GM12875 (cell line): ENCODE measurements at regions not wholly inside any gene's neighbourhood (a gene's known extent, or its start where the extent isn't known, plus 50 kb on each side); places are given as distances from the start of the nearest gene placed in this dataset.

Experiments used
- H3K4me3 ChIP-seq: one replicate; pipeline ENCODE4 v1.5.1; 2011; ENCODE audit warnings: low read depth, low read length, control low read depth
- TF ChIP-seq, protein P1 (sequence below): IDR thresholded peaks from 2 replicates; pipeline ENCODE4 v1.5.1; 2011; ENCODE audit warnings: low read depth, mild to moderate bottlenecking, control low read depth, inconsistent platforms, low read length, moderate library complexity, borderline replicate concordance; ENCODE audit not compliant: insufficient read depth

- TF ChIP-seq, protein P1, sequence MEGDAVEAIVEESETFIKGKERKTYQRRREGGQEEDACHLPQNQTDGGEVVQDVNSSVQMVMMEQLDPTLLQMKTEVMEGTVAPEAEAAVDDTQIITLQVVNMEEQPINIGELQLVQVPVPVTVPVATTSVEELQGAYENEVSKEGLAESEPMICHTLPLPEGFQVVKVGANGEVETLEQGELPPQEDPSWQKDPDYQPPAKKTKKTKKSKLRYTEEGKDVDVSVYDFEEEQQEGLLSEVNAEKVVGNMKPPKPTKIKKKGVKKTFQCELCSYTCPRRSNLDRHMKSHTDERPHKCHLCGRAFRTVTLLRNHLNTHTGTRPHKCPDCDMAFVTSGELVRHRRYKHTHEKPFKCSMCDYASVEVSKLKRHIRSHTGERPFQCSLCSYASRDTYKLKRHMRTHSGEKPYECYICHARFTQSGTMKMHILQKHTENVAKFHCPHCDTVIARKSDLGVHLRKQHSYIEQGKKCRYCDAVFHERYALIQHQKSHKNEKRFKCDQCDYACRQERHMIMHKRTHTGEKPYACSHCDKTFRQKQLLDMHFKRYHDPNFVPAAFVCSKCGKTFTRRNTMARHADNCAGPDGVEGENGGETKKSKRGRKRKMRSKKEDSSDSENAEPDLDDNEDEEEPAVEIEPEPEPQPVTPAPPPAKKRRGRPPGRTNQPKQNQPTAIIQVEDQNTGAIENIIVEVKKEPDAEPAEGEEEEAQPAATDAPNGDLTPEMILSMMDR: no peak
- H3K4me3 ChIP-seq: no peak overlapping the region
Measured at GRCh38 chr14:87306409-87307168, 686.4 kb downstream of the GALC start.

DNA sequence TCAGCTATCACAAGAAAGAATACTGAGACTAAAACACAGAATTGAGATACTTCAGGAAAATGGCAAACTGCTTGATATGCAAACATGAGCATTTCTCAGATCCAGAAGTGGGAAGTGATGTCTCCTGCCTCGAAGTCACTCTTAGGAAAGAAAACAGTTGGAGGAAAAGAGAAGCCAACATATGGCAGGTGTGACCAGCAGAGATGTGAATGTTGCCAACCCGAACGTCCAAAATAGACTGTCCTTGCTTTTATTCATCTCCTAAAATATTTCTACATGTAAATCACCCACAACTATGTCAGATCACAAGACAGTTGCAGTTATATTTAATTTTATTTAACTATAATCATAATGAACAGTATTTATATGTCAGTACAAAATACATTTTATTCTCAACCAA lies 687.6 kb downstream of the GALC start:
- no peak overlapping the region for H3K4me3 ChIP-seq
- TF ChIP-seq, protein P1: no peak

DNA sequence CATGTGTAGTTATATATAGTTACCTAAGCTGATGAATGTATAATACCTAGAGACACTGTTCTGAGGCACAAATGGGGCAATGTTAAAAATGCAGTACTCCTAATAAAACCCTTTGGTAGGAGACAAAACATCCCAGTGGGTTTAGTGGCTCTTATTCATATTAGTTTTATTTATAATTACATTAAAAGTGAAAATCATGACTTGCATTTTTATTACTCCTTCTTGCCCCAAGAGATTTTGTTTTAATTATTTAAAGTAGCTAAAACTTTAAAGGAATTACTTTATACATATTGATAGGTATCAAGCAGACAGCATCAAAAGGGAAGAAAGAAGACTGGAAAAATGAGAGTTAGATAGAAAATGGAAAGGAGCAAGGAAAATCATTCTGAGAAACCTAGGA lies 688.6 kb downstream of the GALC start:
- no peak overlapping the region for H3K4me3 ChIP-seq
- TF ChIP-seq, protein P1: no peak

DNA sequence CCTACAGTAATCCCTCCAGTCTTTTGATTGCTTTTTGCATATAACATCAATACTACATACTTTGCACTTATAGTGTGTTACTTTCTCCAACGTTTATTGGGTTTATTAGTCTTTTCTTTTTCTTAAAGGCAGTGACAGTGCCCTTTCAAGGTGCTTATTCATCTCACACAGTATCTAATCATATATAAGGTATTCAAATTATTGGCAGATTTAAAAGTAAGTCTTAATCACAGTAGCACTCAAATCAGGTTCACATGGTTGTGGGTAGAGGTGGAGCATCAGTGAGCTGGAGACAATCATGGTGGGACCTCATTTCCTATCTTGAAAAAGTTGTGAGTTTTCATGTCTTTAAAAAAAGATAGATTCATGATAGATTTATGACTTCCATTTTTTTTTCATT lies 706.2 kb downstream of the GALC start:
- H3K4me3 ChIP-seq: no peak overlapping the region
- TF ChIP-seq, protein P1: no peak

- H3K4me3 ChIP-seq: no peak overlapping the region
- TF ChIP-seq, protein P1: no peak
Measured at GRCh38 chr14:87286191-87286590, 706.8 kb downstream of the GALC start.

DNA sequence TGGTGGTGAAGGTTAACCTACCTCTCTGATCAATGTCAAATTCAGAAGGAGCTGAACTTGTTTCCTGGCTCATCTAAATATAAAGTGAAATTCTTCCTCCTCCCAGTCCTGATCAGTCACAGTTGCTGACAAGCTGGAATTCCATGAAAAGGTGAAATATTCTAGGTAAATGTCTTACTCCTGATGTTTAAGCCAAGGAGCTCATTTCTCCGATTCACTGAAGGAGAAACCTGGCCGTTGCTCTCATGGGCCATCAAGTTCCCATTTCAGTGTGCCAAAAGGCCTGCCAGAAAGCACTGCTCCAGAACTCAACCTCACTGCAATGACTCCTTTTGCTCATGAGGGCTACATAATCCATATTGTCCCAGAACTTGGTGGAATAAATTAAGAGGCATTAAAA lies 707.5 kb downstream of the GALC start:
- no peak overlapping the region for H3K4me3 ChIP-seq
- TF ChIP-seq, protein P1: no peak

DNA sequence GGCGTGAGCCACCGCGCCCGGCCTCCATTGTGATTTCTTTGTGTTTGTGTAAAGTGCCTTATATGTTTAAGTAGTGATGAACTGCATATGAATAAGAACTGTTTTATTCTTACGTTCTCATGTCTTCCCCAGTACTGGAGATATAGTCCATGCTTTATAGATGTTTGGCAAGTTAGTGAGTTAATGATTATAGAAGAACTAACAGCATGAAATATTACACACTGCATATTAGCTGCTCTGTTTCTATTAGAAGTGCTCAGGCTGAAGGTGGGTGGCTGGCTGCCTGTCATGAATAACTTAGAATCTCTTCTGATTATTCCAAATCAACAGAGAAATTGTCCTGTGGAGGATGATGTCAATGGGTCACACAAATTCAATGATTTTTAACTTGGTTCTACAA lies 709.4 kb downstream of the GALC start:
- H3K4me3 ChIP-seq: no peak overlapping the region
- TF ChIP-seq, protein P1: no peak
